Right renal cortex interstitium (tissue), 3 donors: ENCODE measurements at regions not wholly inside any gene's neighbourhood (a gene's known extent, or its start where the extent isn't known, plus 50 kb on each side); places are given as distances from the start of the nearest gene placed in this dataset.
"Not testable (repeated sequence)": the region's sequence is repeated elsewhere in the genome, so short reads cannot be mapped to it uniquely, and the experiment has no call there.

Experiments
- DNase-seq, 3 donors: peaks; one replicate each; pipeline ENCODE4 v3.0.0-alpha.2; 2013; ENCODE audit warnings: low read depth in 3 of 3, low spot score in 2 of 3

DNA sequence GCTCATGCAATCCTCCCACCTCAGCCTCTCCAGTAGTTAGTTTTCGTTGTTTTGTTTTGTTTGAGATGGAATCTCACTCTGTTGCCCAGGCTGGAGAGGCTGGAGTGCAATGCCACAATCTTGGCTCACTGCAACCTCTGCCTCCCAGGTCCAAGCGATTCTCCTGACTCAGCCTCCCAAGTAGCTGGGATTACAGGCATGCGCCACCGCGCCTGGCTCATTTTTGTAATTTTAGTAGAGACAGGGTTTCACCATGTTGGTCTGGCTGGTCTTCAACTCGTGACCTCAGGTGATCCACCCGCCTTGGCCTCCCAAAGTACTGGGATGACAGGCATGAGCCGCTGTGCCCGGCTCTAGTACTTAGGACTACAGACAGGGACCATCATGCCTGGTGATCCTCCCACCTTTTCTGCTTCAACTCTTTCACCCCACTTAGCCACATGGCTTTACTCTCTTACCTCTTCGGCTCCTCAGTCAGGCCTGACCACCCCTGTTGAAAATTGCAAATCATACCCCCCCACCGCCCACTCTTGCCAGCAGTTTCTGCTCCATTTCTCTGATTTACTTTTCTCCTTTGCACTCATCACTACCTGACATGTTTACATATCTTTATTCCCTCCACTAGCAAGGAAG, 157.1 kb upstream of the GRK3 start:
- DNase-seq, result no peak

DNA sequence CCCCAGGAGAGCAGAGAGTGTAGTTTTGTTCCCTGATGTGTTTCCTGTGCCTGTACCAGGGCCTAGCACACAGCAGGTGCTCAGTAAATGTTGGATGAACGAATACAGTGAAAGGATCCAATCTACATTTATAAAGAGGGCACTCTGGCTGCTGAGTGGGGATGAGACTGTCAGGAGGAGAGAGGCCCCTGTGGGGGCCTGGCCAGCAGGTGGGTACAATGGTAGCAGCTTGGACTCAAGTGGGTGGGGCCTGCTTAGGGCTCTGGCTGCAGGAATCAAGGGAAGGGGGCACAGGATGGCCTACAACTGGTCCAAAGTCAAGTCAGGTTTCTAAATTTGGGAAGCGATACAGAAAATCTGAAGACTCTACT, 156.6 kb upstream of the GRK3 start:
- DNase-seq, result no peak

DNA sequence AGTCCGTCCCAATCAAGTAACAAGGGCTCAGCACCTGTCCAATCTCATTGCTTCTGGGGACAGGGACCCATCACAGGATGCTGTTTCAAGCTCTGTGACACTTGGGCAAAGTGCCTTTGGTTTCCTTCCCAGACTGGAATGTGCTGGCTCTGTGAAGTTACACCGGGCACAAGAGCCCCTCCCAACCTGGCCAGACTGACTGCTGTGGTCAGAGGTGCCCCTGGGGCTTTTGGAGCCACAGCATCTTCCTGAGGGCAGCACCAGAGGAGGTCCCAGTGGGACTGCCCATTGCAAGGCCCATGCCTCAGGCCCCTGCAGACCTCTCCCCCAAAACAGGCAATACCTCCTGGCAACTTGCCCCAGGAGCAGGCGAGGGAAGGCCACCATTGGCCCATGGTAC, 155.2 kb upstream of the GRK3 start:
- DNase-seq, result no peak

DNA sequence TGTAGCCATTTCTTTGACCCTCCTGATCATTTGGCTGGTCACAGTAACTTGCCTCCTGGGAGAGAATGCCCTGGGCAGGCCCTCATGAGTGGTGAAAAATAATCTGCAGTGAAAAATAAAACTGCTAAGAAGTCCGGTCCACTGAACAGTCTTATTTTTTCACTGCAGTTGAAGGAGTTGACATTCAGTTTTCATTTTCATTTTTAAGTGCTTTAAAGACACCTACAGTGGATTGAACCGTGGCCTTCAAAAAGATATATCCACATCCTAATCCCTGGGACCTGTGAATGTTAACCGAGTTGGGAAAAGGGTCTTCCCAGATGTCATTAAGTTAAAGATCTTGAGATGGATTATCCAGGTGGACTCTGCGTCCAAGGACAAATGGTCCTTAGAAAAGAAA, 153.6 kb upstream of the GRK3 start:
- DNase-seq, result no peak

DNA sequence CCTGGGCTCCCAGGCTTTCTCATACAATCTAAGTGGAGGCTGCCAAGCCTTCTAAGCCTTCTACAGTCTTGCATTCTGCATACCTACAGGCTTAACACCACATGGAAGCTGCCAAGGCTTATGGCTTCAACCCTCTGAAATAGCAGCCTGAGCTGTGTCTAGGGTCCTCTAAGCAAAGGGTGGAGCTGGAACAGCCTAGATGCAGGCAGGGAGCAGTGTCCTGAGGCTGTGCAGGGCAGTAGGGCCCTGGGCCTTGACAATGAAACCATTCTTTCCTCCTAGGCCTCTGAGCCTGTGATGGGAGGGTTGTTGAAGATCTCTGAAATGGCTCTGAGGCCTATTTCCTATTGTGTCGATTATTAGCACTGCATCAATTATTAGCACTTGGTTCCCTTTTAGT, 150.9 kb upstream of the GRK3 start:
- no peak for DNase-seq

DNA sequence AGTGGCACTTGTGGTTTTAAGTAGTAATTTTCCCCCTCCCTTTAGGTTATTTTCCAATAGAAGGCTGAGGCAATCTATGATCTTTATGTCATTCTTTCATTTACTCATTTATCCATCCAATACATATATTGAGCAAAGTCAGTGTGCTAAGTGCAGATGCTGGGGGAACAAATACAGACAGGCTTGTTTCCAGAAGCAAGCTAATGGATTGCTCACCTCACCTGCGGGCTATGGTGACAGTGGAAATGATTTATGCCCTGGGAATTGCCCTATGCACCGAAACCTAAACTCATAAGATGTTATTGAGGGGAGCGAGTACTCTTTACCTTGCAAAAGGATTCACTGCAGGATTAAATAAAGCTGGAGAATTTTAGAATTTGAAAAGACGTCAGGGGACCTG, 148.7 kb upstream of the GRK3 start:
- not testable (repeated sequence) for DNase-seq

DNA sequence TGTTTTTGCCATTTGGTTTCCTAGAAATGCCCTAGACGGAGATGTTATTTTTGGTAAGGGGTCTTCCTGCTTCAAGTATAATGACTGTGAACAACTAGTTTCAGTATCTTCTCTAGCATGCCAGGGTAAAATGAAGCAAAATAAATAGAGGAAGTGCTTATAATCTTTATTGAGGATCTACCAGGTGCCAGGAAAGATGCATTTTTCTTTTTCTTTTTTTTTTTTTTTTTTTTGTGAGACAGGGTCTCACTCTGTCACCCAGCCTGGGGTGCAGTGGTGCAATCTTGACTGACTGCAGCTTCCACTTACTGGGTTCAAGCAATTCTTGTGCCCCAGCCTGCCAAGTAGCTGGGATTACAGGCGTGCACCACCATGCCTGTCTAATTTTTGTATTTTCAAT, 146.6 kb upstream of the GRK3 start:
- not testable (repeated sequence) for DNase-seq

DNA sequence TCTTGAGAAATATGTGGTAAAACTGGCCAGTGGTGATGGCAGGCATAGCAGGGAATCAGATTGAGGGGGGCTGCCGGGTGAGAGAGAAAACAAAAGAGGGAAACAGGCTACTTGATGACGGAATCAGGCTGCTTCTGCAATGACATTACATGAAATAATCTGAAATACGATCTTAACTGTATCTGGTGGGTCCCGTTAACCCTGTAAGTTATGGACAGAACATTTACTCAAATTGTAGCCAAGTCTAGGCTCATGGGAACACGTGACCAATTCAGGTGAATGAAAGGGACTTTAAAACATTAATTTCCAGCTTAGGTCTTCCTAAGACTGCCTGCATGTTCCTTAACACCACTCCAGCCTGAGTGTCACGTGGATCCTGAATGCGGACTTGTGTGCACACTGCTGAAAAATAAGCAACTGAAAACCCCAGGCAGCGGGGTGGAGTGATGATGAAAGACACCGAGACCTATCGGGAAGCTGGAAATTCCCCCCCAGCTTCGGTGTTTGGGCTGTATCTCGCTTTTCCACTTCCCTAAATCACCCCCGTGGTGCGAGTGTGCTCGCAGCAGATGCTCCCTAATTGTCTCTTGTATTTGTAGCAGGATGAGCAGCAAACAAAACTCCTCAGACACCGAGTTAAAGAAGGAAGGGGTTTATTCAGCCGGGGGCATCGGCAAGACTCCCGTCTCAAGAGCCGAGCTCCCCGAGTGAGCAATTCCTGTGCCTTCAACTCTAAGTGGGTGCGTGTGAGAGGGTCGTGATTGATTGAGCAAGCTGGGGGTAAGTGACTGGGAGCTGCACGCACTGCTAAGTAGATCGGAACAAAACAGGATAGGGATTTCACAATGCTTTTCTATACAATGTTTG, 145.0 kb upstream of the GRK3 start:
- DNase-seq, result no peak

DNA sequence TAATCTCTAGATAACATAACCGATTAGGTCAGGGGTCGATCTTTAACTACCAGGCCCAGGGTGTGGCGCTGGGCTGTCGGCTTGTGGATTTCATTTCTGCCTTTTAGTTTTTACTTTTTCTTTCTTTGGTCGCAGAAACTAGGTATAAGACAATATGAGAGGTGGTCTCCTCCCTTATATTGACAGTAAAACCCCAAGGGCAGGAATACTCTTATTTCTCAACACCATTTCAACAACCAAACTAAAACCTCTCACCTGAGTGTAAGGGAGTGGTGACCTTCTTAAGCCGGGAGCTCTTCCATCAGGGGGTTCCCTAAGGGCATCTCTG, 144.4 kb upstream of the GRK3 start:
- DNase-seq, result not testable (repeated sequence)

DNA sequence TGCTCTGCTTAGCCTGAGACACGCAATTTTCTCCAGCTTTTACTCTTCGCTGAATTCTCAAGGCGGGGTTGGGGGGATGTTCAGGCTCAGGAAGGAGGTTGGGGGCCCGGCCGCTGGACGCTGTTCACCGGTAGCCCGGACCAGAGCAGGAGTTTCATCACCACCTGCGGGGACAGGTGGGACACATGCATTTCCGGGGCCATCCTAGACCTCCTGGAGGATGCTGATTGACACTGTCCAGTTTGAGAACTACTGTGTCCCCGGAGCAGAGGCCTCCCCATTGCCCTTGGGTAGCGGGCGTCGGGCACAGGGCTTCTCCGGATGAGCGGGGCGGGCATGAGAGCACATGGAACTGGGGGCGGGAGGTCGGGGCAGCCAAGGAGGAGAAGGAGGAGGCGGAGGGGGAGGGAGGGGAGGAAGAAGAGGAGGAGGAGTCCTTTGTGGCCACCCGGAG, 144.0 kb upstream of the GRK3 start:
- DNase-seq, result no peak

DNA sequence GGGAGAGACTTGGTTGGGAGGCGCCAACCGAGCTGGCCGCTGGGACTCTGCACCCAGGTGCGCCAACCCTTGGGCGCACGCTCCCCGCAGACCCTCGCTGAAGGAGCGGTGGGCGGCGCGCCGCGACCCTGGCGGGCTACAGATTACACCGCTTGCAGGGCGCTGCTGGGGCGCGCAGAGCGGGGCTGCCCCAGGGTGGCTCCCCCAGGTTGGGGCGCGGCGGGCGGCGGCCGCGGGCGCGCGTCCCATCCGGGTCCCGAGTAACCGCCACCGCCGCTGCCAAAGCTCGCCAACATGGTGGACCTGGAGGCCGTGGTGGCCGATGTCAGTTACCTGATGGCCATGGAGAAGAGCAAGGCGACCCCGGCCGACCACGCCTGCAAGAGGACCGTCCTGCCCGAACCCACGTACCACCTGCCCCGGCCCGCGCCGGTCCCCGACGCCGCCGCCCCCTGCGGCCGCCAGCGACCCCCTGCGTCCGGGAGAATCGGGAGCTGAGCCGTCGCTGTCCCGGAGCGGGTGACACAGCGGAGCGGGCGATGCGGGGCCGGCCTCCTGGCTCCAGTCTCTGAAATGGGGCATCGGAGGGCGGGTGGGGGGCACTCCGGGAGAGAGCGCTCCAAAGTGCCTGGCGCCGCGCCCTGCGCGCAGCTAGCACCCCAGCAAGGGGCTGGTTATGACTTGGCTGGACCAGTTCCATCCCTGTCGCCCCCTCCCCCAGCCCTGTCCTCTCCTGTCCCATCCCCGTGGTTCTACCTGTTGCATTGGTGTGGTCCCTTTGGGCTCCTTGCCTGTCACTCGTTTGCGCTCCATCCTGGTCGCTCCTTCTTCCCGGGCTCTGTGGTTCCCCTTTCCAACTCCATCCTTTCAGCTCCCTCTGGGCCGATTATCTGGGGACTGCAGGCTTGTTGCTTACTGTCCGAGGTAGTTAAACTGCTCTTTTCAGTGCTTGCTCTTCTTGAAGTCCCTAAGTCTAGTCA, 143.3 kb upstream of the GRK3 start:
- no peak for DNase-seq

DNA sequence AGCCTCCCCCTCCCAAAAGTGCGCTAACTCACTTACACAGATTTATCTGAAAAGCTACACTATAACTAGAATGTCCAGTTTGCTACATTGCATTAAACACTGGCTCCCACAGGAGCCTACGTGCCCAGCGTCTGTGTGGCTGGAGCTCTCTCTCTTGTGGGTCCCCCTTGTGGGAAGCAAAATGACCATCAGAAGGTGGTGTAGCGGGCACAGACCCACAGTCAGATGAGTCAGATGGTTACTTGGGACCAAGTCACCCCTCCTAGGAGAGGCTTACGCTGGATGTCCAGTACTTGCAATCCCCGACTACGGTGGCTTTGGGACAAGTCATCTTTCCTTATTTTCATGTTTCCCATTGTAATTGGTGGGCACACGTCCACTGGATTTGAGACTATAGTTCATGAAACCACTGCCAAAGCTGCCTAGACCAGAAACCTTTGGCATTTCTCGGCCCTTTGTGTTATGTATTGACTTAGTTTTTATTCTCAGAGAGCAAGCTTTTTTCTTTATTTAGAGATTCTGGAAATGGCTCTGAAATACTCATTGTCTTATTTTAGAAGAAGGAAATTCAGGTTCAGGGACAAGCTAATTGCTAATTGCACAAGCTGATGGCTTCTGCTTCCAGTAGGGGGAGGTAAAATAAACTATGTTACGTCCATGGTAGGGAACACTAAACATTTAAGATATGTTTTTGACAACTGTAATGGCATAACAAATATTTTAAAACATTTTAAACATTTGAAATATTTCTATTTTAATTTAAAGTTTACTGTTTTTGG, 137.8 kb upstream of the GRK3 start:
- not testable (repeated sequence) for DNase-seq

DNA sequence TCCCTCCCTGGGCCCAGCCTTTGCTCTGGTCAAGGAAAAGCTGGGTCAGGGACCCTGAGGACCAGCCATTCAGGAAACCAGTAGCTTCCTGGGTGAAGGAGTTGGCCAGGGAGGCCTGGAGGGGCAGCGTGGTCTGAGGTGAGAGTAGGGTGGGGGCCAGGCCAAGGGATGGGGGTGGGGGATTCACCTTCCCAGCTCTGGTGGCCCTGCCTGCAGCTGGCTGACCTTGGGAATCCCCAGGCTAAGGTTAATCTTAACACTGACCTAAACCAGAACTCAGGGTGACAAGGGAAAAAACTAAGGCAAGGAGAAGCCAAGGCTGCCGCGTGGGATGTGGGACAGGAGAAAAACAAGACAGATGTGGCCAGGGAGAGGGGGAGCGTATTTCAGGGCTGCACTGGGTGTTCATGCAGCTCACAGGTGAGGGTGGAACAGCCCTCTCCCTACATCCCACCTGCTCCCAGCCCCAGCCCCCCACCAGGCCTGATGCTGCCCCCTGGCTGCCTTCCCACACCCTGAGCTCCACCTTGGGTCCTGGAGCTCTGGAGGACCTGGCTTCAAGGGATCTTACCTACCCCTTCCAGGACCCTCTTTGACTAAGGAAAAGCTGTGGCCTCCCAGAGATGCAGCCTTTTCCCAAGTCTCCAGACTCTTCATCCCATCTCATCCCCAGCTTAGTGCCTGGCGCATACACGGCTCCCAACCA, 132.7 kb upstream of the GRK3 start:
- not testable (repeated sequence) for DNase-seq

DNA sequence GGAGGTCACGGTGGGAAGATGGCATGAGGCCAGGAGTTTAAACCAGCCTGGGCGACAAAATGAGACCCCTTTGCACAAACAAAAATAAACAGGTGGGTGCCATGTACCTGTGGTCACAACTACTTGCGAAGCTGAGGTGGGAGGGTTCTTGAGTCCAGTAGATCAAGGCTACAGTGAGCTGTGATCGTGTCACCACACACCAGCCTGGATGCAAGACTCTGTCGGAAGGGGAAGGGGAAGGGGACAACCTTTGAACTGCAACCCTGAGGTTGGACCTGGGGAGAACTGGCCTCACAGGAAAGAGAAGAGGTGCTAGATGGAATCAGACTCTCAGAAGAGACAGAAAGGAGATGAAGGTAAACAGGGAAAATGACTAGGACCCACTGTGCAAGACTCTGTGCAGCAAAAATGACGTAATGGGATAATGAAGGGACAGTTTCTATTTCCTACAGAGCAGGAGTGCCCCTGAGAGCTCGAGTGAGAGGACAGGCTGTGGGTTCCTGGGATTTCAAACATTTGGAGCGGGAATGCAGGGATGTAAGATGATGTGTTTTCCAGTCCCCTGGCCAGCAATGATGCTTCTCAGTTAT, 131.0 kb upstream of the GRK3 start:
- DNase-seq, result not testable (repeated sequence)

DNA sequence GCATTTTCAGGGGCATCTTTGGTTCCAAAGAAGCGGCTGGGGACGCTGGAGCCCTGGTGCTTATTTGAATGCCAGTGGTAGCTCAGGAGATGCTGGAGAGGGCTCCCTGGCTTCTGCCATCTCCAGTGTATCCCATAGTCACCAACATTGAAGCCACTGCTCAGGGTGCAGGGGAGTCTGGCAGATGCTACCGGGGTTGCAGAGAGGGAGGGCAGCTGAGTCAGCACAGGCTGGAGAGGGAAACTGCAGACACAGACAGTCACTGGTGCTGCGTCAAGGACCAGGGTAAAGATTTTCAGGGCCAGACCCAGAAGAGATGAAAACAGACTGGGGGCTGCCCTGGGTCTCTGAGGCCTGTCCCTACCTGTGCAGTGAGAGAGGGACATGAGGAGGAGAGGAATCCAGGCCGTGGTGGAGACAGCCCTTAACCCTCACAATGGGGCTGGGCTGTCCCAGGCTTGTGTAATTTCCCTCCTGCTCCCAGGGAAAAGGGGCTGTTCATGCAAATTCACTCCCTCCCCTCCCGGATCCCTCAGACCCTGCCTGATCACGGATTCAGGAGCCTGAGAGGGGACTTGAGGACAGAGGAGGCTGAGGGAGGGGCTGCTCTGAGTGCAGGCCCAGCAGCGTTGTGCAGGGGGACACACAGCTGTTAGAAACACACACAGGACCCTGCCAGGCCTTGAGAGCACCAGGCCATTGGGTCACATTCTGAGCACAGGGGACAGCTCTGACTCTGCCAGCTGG, 126.9 kb upstream of the GRK3 start:
- DNase-seq, result no peak

DNA sequence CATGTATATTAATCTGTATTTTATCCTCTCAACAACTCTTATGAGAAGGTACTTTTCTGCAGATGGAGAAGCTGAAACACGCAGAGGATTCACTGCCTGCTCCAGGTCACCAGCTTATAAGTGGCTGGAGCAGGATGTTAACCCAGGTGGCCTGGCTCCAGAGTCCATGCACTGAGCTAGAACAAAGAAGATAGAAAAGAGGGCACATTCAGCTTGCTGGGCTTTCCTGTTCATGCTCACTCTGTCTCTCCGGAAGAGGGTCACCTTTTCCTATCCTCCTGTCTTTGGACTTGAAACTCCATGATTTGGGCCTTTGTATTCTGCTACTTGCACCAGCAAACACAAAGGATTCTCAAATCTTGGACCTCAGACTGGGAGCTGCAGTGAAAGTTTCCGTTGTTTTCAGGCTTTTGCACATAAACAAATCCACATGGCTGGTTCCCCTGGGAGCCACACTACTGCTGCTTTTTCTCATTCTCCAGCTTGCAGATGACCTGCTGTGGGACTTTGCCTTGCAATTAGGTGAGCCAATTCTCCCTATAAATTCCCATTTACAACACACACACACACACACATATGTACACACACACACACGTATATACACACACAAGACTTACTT, 117.3 kb upstream of the GRK3 start:
- DNase-seq, result no peak

DNA sequence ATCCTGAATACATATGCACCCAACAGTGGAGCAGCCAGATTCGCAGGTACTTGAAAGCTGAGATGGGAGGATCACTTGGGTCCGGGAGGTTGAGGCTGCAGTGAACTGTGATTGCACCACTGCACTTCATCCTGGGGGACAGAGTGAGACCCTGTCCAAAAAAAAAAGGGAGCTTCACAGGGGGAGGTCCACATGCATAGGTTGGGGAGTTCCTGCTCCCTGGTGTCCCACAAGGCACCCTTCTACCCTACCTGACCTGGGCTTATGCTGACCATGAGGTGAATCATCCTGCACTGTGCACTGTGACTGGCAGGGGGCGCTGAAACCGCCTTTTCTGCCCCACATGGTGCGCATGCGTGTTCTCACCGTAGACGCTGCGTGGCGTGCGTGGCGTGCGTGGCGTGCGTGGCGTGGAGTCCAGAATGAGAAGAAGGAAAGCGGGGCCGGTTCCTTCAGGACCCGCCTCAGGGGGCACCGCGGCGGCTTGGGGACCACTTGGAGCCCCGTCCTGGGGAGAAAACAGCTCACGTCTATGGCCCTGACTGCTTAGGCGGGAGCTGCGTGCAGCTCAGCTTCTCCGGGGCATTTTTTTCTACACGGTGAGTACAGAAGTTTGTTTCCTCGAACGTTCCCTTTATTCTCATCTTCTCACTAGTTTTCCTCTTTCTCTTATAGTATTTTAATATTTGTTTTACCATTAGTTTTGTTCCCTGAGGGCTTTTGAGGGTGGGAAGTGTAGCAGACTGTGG, 116.6 kb upstream of the GRK3 start:
- peak; percentile 53 to 72 (median 60) for DNase-seq
